NOMO-1 treated with DMSO at 0.1 percent for 48 hours (cell line): ENCODE measurements at regions not wholly inside any gene's neighbourhood (a gene's known extent, or its start where the extent isn't known, plus 50 kb on each side); places are given as distances from the start of the nearest gene placed in this dataset.

Source experiments
- DNase-seq: peaks from one replicate; lab custom pipeline; 2025; ENCODE audit not compliant: unreplicated experiment; lab: John Stamatoyannopoulos, UW

GRCh38 chr3:150269526-150269925, 138.6 kb upstream of the TSC22D2 start:
- no peak for DNase-seq

- DNase-seq, result no peak
These were observed 139.4 kb upstream of the TSC22D2 start for GRCh38 chr3:150268426-150269391.

- no peak for DNase-seq
These were observed 140.8 kb upstream of the TSC22D2 start for GRCh38 chr3:150267288-150267687.

- DNase-seq, result no peak
These were observed 142.8 kb upstream of the TSC22D2 start for GRCh38 chr3:150265305-150265704.

GRCh38 chr3:150264561-150265279, 143.4 kb upstream of the TSC22D2 start:
- DNase-seq, result no peak

GRCh38 chr3:150261958-150262357, 146.1 kb upstream of the TSC22D2 start:
- no peak for DNase-seq

- DNase-seq, result no peak
These were observed 146.7 kb upstream of the TSC22D2 start for GRCh38 chr3:150261418-150261817.

- DNase-seq, result no peak
These were observed 147.7 kb upstream of the TSC22D2 start for GRCh38 chr3:150260398-150260710.

GRCh38 chr3:150259526-150260397, 148.3 kb upstream of the TSC22D2 start:
- DNase-seq, result no peak

GRCh38 chr3:150256782-150257181, 151.3 kb upstream of the TSC22D2 start:
- DNase-seq, result no peak

GRCh38 chr3:150256318-150256717, 151.8 kb upstream of the TSC22D2 start:
- DNase-seq, result no peak

- DNase-seq, result no peak
These were observed 152.3 kb upstream of the TSC22D2 start for GRCh38 chr3:150255826-150256225.

GRCh38 chr3:150255413-150255812, 152.7 kb upstream of the TSC22D2 start:
- DNase-seq, result no peak

- no peak for DNase-seq
These were observed 153.8 kb upstream of the TSC22D2 start for GRCh38 chr3:150254309-150254708.

- peak; percentile 36 for DNase-seq
These were observed 154.5 kb upstream of the TSC22D2 start for GRCh38 chr3:150253622-150254021.

- no peak for DNase-seq
These were observed 155.6 kb upstream of the TSC22D2 start for GRCh38 chr3:150252462-150252861.

GRCh38 chr3:150251187-150252062, 156.7 kb upstream of the TSC22D2 start:
- no peak for DNase-seq

- DNase-seq, result no peak
These were observed 158.2 kb upstream of the TSC22D2 start for GRCh38 chr3:150249779-150250470.

- DNase-seq, result no peak
These were observed 159.0 kb upstream of the TSC22D2 start for GRCh38 chr3:150248888-150249681.
